ENCODE measurements at regions not wholly inside any gene's neighbourhood (a gene's known extent, or its start where the extent isn't known, plus 50 kb on each side); places are given as distances from the start of the nearest gene placed in this dataset.

GRCh38 chr4:187065396-187065795 is 341.7 kb upstream of the FAT1 start:
- no peaks in the 10 kb centered on the region for H3K9me3 ChIP-seq
- no peaks in the 10 kb centered on the region for H3K4me1 ChIP-seq
- no peak overlapping the region for H3K27ac ChIP-seq
- no peaks in the 10 kb centered on the region for H3K36me3 ChIP-seq
- H3K27me3 ChIP-seq: no peaks in the 10 kb centered on the region
- 31% methylated on average over 1 of the region's 1 CpG for WGBS (ENCODE audit: insufficient coverage, low coverage, low lambda C conversion rate, missing lambda C conversion rate)
- no peak overlapping the region for H3K4me3 ChIP-seq
- ATAC-seq (no peak), DNase-seq (no peak)
- intact Hi-C loops (cut with DNase I): no loop called here
- TF ChIP-seq POLR2A (IDR thresholded peaks at IDR 0.05) (no peak), CTCF (IDR thresholded peaks at IDR 0.05) (no peak)

DNA sequence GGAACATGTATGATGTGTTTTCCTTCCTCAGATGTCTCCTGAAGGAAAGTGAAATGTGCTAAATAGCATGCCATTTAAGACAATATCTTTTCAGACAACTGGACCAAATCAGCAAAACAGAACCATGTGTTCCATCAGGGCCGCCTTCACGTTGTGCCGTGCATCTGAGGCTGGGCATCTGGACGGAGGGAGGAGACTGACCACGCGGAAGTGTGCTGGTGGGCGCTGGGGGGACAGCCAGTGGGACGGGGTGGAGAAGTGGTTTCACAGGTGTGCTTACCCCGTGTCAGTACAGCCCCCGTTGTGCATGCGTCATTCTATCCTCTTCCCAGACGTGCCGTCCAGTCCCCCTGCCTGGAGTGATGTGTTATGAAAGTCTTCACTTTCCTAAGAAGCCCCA is 342.1 kb upstream of the FAT1 start:
- DNase-seq: no peak
- no peak for ATAC-seq
- Histone ChIP-seq H3K36me3 (no peaks in the 10 kb centered on the region), H3K9me3 (no peaks in the 10 kb centered on the region), H3K4me3 (no peak overlapping the region), H3K27ac (no peak overlapping the region), H3K4me1 (no peaks in the 10 kb centered on the region), H3K27me3 (no peaks in the 10 kb centered on the region)
- intact Hi-C loops (cut with DNase I): no loop called here
- 66% methylated on average over 4 of the region's 13 CpGs for WGBS (ENCODE audit: insufficient coverage, low coverage, low lambda C conversion rate, missing lambda C conversion rate)
- TF ChIP-seq CTCF (IDR thresholded peaks at IDR 0.05) (no peak), POLR2A (IDR thresholded peaks at IDR 0.05) (no peak)

- no peak for DNase-seq
- no peaks in the 10 kb centered on the region for H3K9me3 ChIP-seq
These were observed 345.7 kb upstream of the FAT1 start for GRCh38 chr4:187069398-187069797.

DNA sequence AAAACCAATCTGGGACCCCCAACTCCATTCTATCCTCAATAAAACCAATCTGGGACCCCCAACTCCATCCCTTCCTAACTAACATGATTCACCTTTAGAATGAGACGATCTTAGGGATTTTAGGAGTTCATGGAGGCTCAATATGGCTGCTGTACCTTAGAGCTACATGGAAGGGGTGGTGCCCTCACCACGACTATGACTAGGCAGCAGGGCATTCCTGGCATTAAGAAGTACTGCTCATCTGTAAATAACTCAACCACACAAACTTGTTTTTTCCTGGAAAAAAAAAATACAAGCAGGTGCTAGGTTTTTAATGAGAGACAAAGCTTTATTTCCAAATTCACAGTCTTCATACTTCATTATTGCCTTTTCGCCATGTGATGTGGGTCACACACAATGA is 346.5 kb upstream of the FAT1 start:
- Histone ChIP-seq H3K27ac (no peak overlapping the region), H3K4me3 (no peak overlapping the region), H3K27me3 (no peaks in the 10 kb centered on the region), H3K9me3 (no peaks in the 10 kb centered on the region), H3K36me3 (no peaks in the 10 kb centered on the region), H3K4me1 (no peaks in the 10 kb centered on the region)
- TF ChIP-seq CTCF (IDR thresholded peaks at IDR 0.05): no peak
- TF ChIP-seq POLR2A (IDR thresholded peaks at IDR 0.05): no peak
- ATAC-seq: no peak
- WGBS (ENCODE audit: insufficient coverage, low coverage, low lambda C conversion rate, missing lambda C conversion rate): 56% methylated on average over 2 of the region's 3 CpGs
- intact Hi-C loops (cut with DNase I): no loop called here
- DNase-seq: no peak

More at GRCh38 chr4:187069398-187069797, 345.7 kb upstream of the FAT1 start:
- H3K27ac ChIP-seq: no peak overlapping the region
- no peaks in the 10 kb centered on the region for H3K36me3 ChIP-seq
- no peaks in the 10 kb centered on the region for H3K4me1 ChIP-seq
- 27% methylated on average over 2 of the region's 10 CpGs for WGBS (ENCODE audit: insufficient coverage, low coverage, low lambda C conversion rate, missing lambda C conversion rate)
- intact Hi-C loops (cut with DNase I): no loop called here
- H3K4me3 ChIP-seq: no peak overlapping the region
- TF ChIP-seq CTCF (IDR thresholded peaks at IDR 0.05): no peak
- TF ChIP-seq POLR2A (IDR thresholded peaks at IDR 0.05): no peak
- ATAC-seq: no peak
- H3K27me3 ChIP-seq: no peaks in the 10 kb centered on the region

DNA sequence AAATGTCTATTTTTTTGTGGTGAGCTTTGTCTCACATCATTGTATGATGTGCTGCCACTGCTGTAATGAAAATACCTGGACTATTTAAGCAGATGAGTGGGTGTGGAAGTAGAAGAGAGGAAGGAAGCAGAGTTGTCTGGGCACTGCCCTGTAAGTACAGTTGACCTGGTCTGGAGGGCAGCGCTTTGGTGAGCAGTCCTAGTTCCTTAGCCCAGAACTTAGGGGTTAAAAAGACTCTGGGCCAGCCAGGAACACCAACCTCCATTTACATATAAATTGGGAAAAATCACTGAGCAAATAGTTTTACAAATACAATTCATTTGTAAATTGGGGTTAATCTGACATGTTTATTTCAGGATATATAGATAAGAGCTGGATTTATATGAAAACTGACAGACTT is 347.1 kb upstream of the FAT1 start:
- no peak for ATAC-seq
- TF ChIP-seq CTCF (IDR thresholded peaks at IDR 0.05) (no peak), POLR2A (IDR thresholded peaks at IDR 0.05) (no peak)
- intact Hi-C loops (cut with DNase I): no loop called here
- Histone ChIP-seq H3K4me3 (no peak overlapping the region), H3K4me1 (no peaks in the 10 kb centered on the region), H3K9me3 (no peaks in the 10 kb centered on the region), H3K27me3 (no peaks in the 10 kb centered on the region), H3K36me3 (no peaks in the 10 kb centered on the region), H3K27ac (no peak overlapping the region)
- DNase-seq: no peak
- WGBS (ENCODE audit: insufficient coverage, low coverage, low lambda C conversion rate, missing lambda C conversion rate): 8% methylated on average over 1 of the region's 1 CpG
